ENCODE measurements at regions not wholly inside any gene's neighbourhood (a gene's known extent, or its start where the extent isn't known, plus 50 kb on each side); places are given as distances from the start of the nearest gene placed in this dataset.

- Histone ChIP-seq H3K9ac (ENCODE audit: insufficient read depth in 1 of 2, low read length in 2 of 2) (no peak overlapping the region), H3K9me3 (ENCODE audit: control insufficient read depth in 4 of 4, insufficient read depth in 3 of 4, low read length in 3 of 4) (peaks cover 0 to 3% (median 0%) of the 10 kb centered on the region in 4 donors), H3K4me3 (no peak overlapping the region), H3K4me1 (ENCODE audit: control insufficient read depth in 5 of 5, insufficient read depth in 5 of 5, low read length in 5 of 5) (no peaks in the 10 kb centered on the region), H3K27me3 (ENCODE audit: control insufficient read depth in 3 of 3, insufficient read depth in 3 of 3, low read length in 2 of 3) (no peaks in the 10 kb centered on the region), H3K36me3 (ENCODE audit: control insufficient read depth in 4 of 4, insufficient read depth in 4 of 4, low read length in 4 of 4) (no peaks in the 10 kb centered on the region), H3K27ac (ENCODE audit: low read depth in 1 of 2, low read length in 1 of 2) (no peak overlapping the region)
- 69 to 81% methylated on average over 2 of the region's 2 CpGs for WGBS, 2 donors
- DNase-seq, result no peak
- no peak for TF ChIP-seq CTCF (IDR thresholded peaks at IDR 0.05; ENCODE audit: control extremely low read depth, extremely low read depth)
- ATAC-seq (ENCODE audit: insufficient read depth, low FRiP score), result no peak
Measured at GRCh38 chr3:137947117-137947516, 62.8 kb upstream of the CLDN18 start.

- Histone ChIP-seq H3K27me3 (ENCODE audit: control insufficient read depth in 3 of 3, insufficient read depth in 3 of 3, low read length in 2 of 3) (no peaks in the 10 kb centered on the region), H3K4me3 (no peak overlapping the region), H3K9me3 (ENCODE audit: control insufficient read depth in 4 of 4, insufficient read depth in 3 of 4, low read length in 3 of 4) (peaks cover 0 to 3% (median 0%) of the 10 kb centered on the region in 4 donors), H3K36me3 (ENCODE audit: control insufficient read depth in 4 of 4, insufficient read depth in 4 of 4, low read length in 4 of 4) (no peaks in the 10 kb centered on the region), H3K27ac (ENCODE audit: low read depth in 1 of 2, low read length in 1 of 2) (no peak overlapping the region), H3K4me1 (ENCODE audit: control insufficient read depth in 5 of 5, insufficient read depth in 5 of 5, low read length in 5 of 5) (no peaks in the 10 kb centered on the region), H3K9ac (ENCODE audit: insufficient read depth in 1 of 2, low read length in 2 of 2) (no peak overlapping the region)
- TF ChIP-seq CTCF (IDR thresholded peaks at IDR 0.05; ENCODE audit: control extremely low read depth, extremely low read depth), result no peak
- ATAC-seq (ENCODE audit: insufficient read depth, low FRiP score), result no peak
- 40 to 48% methylated on average over 3 of the region's 3 CpGs for WGBS, 2 donors
- DNase-seq, result no peak
Measured at GRCh38 chr3:137948400-137949072, 61.4 kb upstream of the CLDN18 start.

GRCh38 chr3:137958636-137959035, 51.3 kb upstream of the CLDN18 start:
- no peak for TF ChIP-seq CTCF (IDR thresholded peaks at IDR 0.05; ENCODE audit: control extremely low read depth, extremely low read depth)
- no peak overlapping the region for H3K9ac ChIP-seq (ENCODE audit: insufficient read depth in 1 of 2, low read length in 2 of 2)
- H3K36me3 ChIP-seq (ENCODE audit: control insufficient read depth in 4 of 4, insufficient read depth in 4 of 4, low read length in 4 of 4), result no peaks in the 10 kb centered on the region
- no peak for DNase-seq
- no peak overlapping the region for H3K27ac ChIP-seq (ENCODE audit: low read depth in 1 of 2, low read length in 1 of 2)
- peaks cover 0 to 3% (median 0%) of the 10 kb centered on the region in 4 donors for H3K9me3 ChIP-seq (ENCODE audit: control insufficient read depth in 4 of 4, insufficient read depth in 3 of 4, low read length in 3 of 4)
- no peaks in the 10 kb centered on the region for H3K27me3 ChIP-seq (ENCODE audit: control insufficient read depth in 3 of 3, insufficient read depth in 3 of 3, low read length in 2 of 3)
- no peaks in the 10 kb centered on the region for H3K4me1 ChIP-seq (ENCODE audit: control insufficient read depth in 5 of 5, insufficient read depth in 5 of 5, low read length in 5 of 5)
- no peak for ATAC-seq (ENCODE audit: insufficient read depth, low FRiP score)
- no peak overlapping the region for H3K4me3 ChIP-seq
